PFSK-1 (cell line): ENCODE measurements at regions not wholly inside any gene's neighbourhood (a gene's known extent, or its start where the extent isn't known, plus 50 kb on each side); places are given as distances from the start of the nearest gene placed in this dataset.

Experiments
- FOXP2 ChIP-seq: optimal IDR thresholded peaks from 2 replicates; pipeline ENCODE3; 2011; ENCODE audit warnings: borderline replicate concordance, control low read depth, inconsistent platforms; ENCODE audit not compliant: insufficient read depth; ENCODE audit errors: extremely low read length, extremely low read depth
- POLR2AphosphoS5 ChIP-seq: IDR thresholded peaks from 2 replicates; pipeline ENCODE4 v1.6.1; 2012; ENCODE audit warnings: low read depth, mild to moderate bottlenecking, control low read depth, low read length, moderate library complexity
- SIN3A ChIP-seq: IDR thresholded peaks from 2 replicates; pipeline ENCODE4 v1.6.1; 2012; ENCODE audit warnings: mild to moderate bottlenecking, low read length, moderate library complexity, borderline replicate concordance; ENCODE audit not compliant: insufficient read depth
- TAF1 ChIP-seq: IDR thresholded peaks from 2 replicates; pipeline ENCODE4 v1.6.1; 2012; ENCODE audit warnings: low read length, control low read depth, borderline replicate concordance; ENCODE audit not compliant: insufficient read depth
- TF ChIP-seq, protein P1 (sequence below), 2 experiments: IDR thresholded peaks; 2 replicates each; pipeline versions ENCODE4 v1.6.1 to v1.8.0; 2011 to 2012; ENCODE audit warnings: low read depth in 2 of 2, low read length in 2 of 2, control low read depth in 1 of 2, inconsistent platforms in 1 of 2, mild to moderate bottlenecking in 1 of 2, moderate library complexity in 1 of 2; ENCODE audit not compliant: insufficient read depth in 1 of 2

DNA sequence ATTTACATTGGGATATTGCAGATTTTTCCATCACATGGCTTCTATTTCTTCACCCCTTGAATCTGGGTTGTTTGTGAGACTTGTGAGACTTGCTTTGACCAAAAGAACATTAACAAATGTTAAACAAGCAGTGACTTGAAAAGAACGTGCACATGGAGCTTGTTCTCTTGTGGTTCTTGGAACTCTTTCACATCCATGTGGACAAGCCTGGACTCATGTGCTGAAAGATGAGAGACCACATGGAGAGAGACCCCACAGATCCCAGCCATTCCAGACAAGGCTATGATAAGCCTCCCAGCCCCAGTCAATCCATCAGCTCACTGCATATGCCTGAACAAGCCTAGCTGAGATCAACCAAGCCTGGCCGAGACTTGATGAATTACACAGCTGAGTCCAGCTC, 1365.7 kb upstream of the GJE1 start:
- TF ChIP-seq POLR2AphosphoS5 = no peak
- TF ChIP-seq SIN3A = no peak
- TF ChIP-seq, protein P1, sequence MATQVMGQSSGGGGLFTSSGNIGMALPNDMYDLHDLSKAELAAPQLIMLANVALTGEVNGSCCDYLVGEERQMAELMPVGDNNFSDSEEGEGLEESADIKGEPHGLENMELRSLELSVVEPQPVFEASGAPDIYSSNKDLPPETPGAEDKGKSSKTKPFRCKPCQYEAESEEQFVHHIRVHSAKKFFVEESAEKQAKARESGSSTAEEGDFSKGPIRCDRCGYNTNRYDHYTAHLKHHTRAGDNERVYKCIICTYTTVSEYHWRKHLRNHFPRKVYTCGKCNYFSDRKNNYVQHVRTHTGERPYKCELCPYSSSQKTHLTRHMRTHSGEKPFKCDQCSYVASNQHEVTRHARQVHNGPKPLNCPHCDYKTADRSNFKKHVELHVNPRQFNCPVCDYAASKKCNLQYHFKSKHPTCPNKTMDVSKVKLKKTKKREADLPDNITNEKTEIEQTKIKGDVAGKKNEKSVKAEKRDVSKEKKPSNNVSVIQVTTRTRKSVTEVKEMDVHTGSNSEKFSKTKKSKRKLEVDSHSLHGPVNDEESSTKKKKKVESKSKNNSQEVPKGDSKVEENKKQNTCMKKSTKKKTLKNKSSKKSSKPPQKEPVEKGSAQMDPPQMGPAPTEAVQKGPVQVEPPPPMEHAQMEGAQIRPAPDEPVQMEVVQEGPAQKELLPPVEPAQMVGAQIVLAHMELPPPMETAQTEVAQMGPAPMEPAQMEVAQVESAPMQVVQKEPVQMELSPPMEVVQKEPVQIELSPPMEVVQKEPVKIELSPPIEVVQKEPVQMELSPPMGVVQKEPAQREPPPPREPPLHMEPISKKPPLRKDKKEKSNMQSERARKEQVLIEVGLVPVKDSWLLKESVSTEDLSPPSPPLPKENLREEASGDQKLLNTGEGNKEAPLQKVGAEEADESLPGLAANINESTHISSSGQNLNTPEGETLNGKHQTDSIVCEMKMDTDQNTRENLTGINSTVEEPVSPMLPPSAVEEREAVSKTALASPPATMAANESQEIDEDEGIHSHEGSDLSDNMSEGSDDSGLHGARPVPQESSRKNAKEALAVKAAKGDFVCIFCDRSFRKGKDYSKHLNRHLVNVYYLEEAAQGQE (IDR thresholded peaks at IDR 0.05; ENCODE audit: insufficient read depth in 1 of 2, low read depth in 2 of 2, low read length in 2 of 2) = no peak
- no peak for TF ChIP-seq FOXP2
- TF ChIP-seq TAF1 = no peak

DNA sequence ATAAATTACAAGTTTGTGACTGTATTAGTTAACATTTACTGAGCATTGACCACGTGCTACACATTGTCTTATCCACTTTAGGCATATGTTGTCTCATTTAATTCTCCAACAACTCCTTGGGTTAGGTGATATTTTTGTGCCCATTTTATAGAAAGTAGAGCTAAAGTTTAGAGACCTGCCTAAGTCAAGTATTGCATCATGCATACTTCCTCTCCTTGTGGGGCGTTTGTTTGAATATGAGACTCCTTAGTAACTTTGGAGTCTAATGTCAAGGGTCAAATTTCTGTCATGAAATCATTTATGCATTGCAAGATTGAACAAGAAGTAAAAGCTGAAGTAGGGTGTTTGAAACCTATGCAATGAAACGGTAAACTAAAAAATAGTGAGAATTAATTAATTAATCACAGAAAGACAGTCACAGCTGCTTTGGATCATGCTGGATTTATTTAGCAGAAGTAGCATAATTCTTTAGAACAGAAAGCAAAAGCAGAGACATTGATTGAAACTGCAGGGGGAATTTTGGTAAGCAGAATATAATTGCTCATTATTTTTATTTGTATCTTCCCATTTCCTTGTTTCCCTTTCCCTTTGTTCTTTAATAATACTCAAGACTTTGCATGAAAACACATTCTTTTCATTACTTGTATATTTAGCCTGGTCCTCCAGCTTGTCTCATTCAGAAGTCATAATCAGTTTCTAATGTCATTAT, 1374.4 kb upstream of the GJE1 start:
- TF ChIP-seq, protein P1 (IDR thresholded peaks at IDR 0.05; ENCODE audit: insufficient read depth in 1 of 2, low read depth in 2 of 2, low read length in 2 of 2) = no peak
- TF ChIP-seq POLR2AphosphoS5 (no peak), SIN3A (no peak), TAF1 (no peak), FOXP2 (no peak)

DNA sequence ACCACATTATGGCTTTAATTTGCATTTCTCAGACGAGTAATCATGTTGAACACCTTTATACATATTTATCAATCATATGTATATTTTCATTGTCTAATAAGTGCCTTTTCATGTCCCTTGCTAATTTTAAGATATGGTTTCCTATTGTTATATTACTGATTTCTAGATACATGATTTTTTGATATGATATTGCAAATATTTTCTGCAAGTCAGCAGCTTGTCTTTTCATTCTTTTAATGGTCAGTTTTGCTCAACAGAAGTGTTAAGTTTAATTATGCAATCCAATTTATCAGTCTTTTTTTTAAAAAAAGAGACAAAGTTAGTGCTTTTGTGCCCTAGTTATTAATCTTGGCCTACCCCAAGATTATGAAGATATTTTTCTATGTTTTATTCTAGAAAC, 1377.8 kb upstream of the CITED2 start:
- TF ChIP-seq FOXP2 (no peak), SIN3A (no peak), TAF1 (no peak), POLR2AphosphoS5 (no peak)
- TF ChIP-seq, protein P1 (IDR thresholded peaks at IDR 0.05; ENCODE audit: insufficient read depth in 1 of 2, low read depth in 2 of 2, low read length in 2 of 2) = no peak

DNA sequence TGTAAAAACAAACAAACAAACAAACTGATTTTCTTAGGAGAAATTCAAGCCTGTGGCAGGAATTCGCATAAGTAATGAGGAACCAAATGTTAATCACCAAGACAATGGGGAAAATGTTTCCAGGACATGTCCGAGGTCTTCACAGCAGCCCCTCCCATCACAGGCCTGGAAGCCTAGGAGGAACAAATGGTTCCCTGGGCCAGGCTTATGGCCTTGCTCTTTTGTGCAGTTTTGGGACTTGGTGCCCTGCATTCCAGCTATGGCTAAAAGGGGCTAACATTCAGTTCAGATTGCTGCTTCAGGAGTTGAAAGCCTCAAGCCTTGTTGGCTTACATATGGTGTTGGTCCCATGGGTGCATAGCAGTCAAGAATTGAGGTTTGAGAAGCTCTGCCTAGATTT, 1372.7 kb upstream of the CITED2 start:
- TF ChIP-seq FOXP2 = no peak
- TF ChIP-seq, protein P1 (IDR thresholded peaks at IDR 0.05; ENCODE audit: insufficient read depth in 1 of 2, low read depth in 2 of 2, low read length in 2 of 2) = no peak
- no peak for TF ChIP-seq POLR2AphosphoS5
- no peak for TF ChIP-seq TAF1
- TF ChIP-seq SIN3A = no peak
